ENCODE measurements at regions not wholly inside any gene's neighbourhood (a gene's known extent, or its start where the extent isn't known, plus 50 kb on each side); places are given as distances from the start of the nearest gene placed in this dataset.

- no peak for TF ChIP-seq CTCF (tag by site-specific recombination; IDR thresholded peaks at IDR 0.05)
- no peak for TF ChIP-seq ZBTB6 (tag by site-specific recombination; IDR thresholded peaks at IDR 0.05)
- no peak for TF ChIP-seq ZNF837 (tag by site-specific recombination; IDR thresholded peaks at IDR 0.05)
- no peak for TF ChIP-seq ZNF2 (tag by site-specific recombination; IDR thresholded peaks at IDR 0.05)
- no peak for TF ChIP-seq PRDM1 (tag by site-specific recombination; IDR thresholded peaks at IDR 0.05)
- TF ChIP-seq PRDM2 (tag by site-specific recombination; IDR thresholded peaks at IDR 0.05; ENCODE audit: borderline replicate concordance): no peak
- TF ChIP-seq ZNF645 (tag by site-specific recombination; IDR thresholded peaks at IDR 0.05): no peak
- no peak for TF ChIP-seq REST (tag by site-specific recombination; IDR thresholded peaks at IDR 0.05)
- TF ChIP-seq ZNF112 (tag by site-specific recombination; IDR thresholded peaks at IDR 0.05): no peak
- no peak for TF ChIP-seq ZNF704 (tag by site-specific recombination; IDR thresholded peaks at IDR 0.05)
- TF ChIP-seq MZF1 (tag by site-specific recombination; IDR thresholded peaks at IDR 0.05; ENCODE audit: borderline replicate concordance): no peak
- no peak for TF ChIP-seq ZNF174 (tag by site-specific recombination; IDR thresholded peaks at IDR 0.05)
These were observed 685.2 kb upstream of the CHORDC1 start for GRCh38 chr11:90908074-90908473.
